Gastroesophageal sphincter (tissue), 3 donors: ENCODE measurements at regions not wholly inside any gene's neighbourhood (a gene's known extent, or its start where the extent isn't known, plus 50 kb on each side); places are given as distances from the start of the nearest gene placed in this dataset.

Experiments used
- POLR2A ChIP-seq, 2 donors: fragments of 450-650 bp; IDR thresholded peaks; one replicate each; pipeline ENCODE4 v1.6.1; 2017; ENCODE audit warnings: antibody characterized with exemption in 2 of 2, mild to moderate bottlenecking in 2 of 2, moderate library complexity in 1 of 2
- TF ChIP-seq, protein P1 (sequence below), 4 experiments: fragments of 200-600 bp in 2 of 4; fragments of 450-650 bp in 2 of 4; sonication (generic) in 1 of 4; IDR thresholded peaks; one replicate each; pipeline ENCODE4 v1.5.1; 2017 to 2019; ENCODE audit warnings: antibody characterized with exemption in 4 of 4, mild to moderate bottlenecking in 2 of 4, moderate library complexity in 2 of 4

DNA sequence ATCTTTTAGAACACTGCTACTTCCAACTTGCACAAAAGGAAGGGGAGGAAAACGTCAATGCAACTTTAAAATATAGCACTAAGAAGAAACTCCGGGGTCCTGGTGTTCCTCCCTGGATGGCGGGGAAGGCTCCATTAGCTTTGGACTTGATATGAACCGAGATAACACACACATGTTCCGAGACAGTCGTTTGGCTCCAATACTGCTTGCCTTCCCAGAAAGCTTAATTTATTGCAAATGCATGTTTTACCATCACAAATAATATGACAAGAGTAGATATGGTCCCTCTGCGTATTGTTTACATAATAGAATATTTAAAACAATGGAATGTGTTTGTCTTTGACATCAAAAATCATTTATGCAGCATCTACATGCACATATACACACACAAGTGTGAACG is 87.6 kb upstream of the CLMN start:
- TF ChIP-seq, protein P1, sequence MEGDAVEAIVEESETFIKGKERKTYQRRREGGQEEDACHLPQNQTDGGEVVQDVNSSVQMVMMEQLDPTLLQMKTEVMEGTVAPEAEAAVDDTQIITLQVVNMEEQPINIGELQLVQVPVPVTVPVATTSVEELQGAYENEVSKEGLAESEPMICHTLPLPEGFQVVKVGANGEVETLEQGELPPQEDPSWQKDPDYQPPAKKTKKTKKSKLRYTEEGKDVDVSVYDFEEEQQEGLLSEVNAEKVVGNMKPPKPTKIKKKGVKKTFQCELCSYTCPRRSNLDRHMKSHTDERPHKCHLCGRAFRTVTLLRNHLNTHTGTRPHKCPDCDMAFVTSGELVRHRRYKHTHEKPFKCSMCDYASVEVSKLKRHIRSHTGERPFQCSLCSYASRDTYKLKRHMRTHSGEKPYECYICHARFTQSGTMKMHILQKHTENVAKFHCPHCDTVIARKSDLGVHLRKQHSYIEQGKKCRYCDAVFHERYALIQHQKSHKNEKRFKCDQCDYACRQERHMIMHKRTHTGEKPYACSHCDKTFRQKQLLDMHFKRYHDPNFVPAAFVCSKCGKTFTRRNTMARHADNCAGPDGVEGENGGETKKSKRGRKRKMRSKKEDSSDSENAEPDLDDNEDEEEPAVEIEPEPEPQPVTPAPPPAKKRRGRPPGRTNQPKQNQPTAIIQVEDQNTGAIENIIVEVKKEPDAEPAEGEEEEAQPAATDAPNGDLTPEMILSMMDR (IDR thresholded peaks at IDR 0.05) = no peak
- TF ChIP-seq POLR2A (IDR thresholded peaks at IDR 0.05) = no peak
